SK-N-SH (cell line): ENCODE measurements at regions not wholly inside any gene's neighbourhood (a gene's known extent, or its start where the extent isn't known, plus 50 kb on each side); places are given as distances from the start of the nearest gene placed in this dataset.

ENCODE experiments used
- CTCF ChIA-PET: fragments of 300-600, 350-600 bp; formaldehyde crosslinking; extraction: SDS; loops from one replicate; lab custom pipeline; 2021; lab: Yijun Ruan, JAX
- POLR2A ChIA-PET: fragments of 350-600 bp; sonication (Branson Sonifier 250); formaldehyde crosslinking; extraction: SDS; loops from one replicate; lab custom pipeline; 2020; ENCODE audit warnings: antibody characterized with exemption, inconsistent platforms; lab: Yijun Ruan, JAX
- DNase-seq: peaks from one replicate; pipeline ENCODE4 v3.0.0; 2012
- H2AFZ ChIP-seq: fragments of 200-600 bp; sonication (generic); 2 replicates; pipeline ENCODE4 v1.8.1; 2016; ENCODE audit warnings: antibody characterized with exemption, mild to moderate bottlenecking, low read depth
- H3F3A ChIP-seq: fragments of 200-600 bp; sonication (generic); replicated peaks from 2 replicates; pipeline ENCODE3; 2016; ENCODE audit warnings: antibody characterized with exemption, mild to moderate bottlenecking; ENCODE audit not compliant: insufficient read depth
- H3K27ac ChIP-seq, 2 experiments: fragments of 200-500 bp in 1 of 2; fragments of 200-600 bp in 1 of 2; sonication (Bioruptor generic) in 1 of 2; sonication (generic), shearing (Covaris generic) in 1 of 2; 2 replicates each; pipeline versions ENCODE4 v1.5.1 to v1.6.1; 2014 to 2016; ENCODE audit warnings: low read depth in 2 of 2, inconsistent platforms in 1 of 2, low read length in 1 of 2, mild to moderate bottlenecking in 1 of 2, mixed read lengths in 1 of 2
- H3K27me3 ChIP-seq: fragments of 200-600 bp; sonication (generic), shearing (Covaris generic); 2 replicates; pipeline ENCODE4 v1.6.1; 2016; ENCODE audit warnings: mixed run types; ENCODE audit not compliant: insufficient read depth
- H3K36me3 ChIP-seq, 2 experiments: fragments of 200-500 bp in 1 of 2; fragments of 200-600 bp in 1 of 2; sonication (Bioruptor generic) in 1 of 2; sonication (generic) in 1 of 2; replicated peaks in 1 of 2; 2 replicates each; pipeline versions ENCODE3 to v1.5.1; 2014 to 2016; ENCODE audit warnings: low read length in 1 of 2, mild to moderate bottlenecking in 1 of 2; ENCODE audit not compliant: insufficient read depth in 2 of 2, control insufficient read depth in 1 of 2
- H3K4me1 ChIP-seq, 2 experiments: fragments of 200-500 bp in 1 of 2; fragments of 200-600 bp in 1 of 2; sonication (Bioruptor generic) in 1 of 2; sonication (generic), shearing (Covaris generic) in 1 of 2; 2 replicates each; pipeline versions ENCODE4 v1.5.1 to v1.6.1; 2014 to 2016; ENCODE audit warnings: low read depth in 1 of 2, low read length in 1 of 2, mixed run types in 1 of 2; ENCODE audit not compliant: insufficient read depth in 2 of 2, control insufficient read depth in 1 of 2
- H3K4me2 ChIP-seq: fragments of 200-600 bp; sonication (generic), shearing (Covaris generic); 2 replicates; pipeline ENCODE4 v1.6.1; 2017; ENCODE audit warnings: mixed run types
- H3K4me3 ChIP-seq, 2 experiments: fragments of 200-500 bp in 1 of 2; fragments of 200-600 bp in 1 of 2; sonication (Bioruptor generic) in 1 of 2; sonication (generic), shearing (Covaris generic) in 1 of 2; 2 replicates each; pipeline versions ENCODE4 v1.5.1 to v1.8.1; 2014 to 2016; ENCODE audit warnings: low read depth in 2 of 2, inconsistent platforms in 1 of 2, low read length in 1 of 2, mild to moderate bottlenecking in 1 of 2, mixed read lengths in 1 of 2, moderate library complexity in 1 of 2
- H3K79me2 ChIP-seq: fragments of 200-600 bp; sonication (generic); 2 replicates; pipeline ENCODE4 v1.8.1; 2017; ENCODE audit warnings: mild to moderate bottlenecking; ENCODE audit not compliant: insufficient read depth
- H3K9ac ChIP-seq: fragments of 200-600 bp; sonication (generic); 2 replicates; pipeline ENCODE4 v1.6.1; 2017; ENCODE audit warnings: mixed run types
- H3K9me2 ChIP-seq: fragments of 200-600 bp; sonication (generic); 2 replicates; pipeline ENCODE4 v1.6.1; 2017; ENCODE audit warnings: mixed run types
- H3K9me3 ChIP-seq: fragments of 200-600 bp; sonication (generic); 2 replicates; pipeline ENCODE4 v1.6.1; 2017; ENCODE audit warnings: mixed run types, mild to moderate bottlenecking, moderate library complexity
- H4K20me1 ChIP-seq: fragments of 200-600 bp; sonication (generic); 2 replicates; pipeline ENCODE4 v1.6.1; 2017; ENCODE audit warnings: mild to moderate bottlenecking, mixed run types; ENCODE audit not compliant: insufficient read depth
- ELF1 ChIP-seq: IDR thresholded peaks from 2 replicates; pipeline ENCODE4 v1.4.0; 2012
- EP300 ChIP-seq, 2 experiments: IDR thresholded peaks; 2 replicates each; pipeline versions ENCODE4 v1.4.0 to v1.6.1; 2012; ENCODE audit warnings: borderline replicate concordance in 1 of 2, low read depth in 1 of 2, low read length in 1 of 2
- EZH2phosphoT487 ChIP-seq: fragments of 200-600 bp; sonication (generic); IDR thresholded peaks from 2 replicates; pipeline ENCODE4 v1.6.1; 2017; ENCODE audit warnings: low read depth, mixed run types, mild to moderate bottlenecking, antibody characterized with exemption, moderate library complexity, borderline replicate concordance
- FOSL2 ChIP-seq: IDR thresholded peaks from 2 replicates; pipeline ENCODE4 v1.4.0; 2012; ENCODE audit warnings: low read depth, mild to moderate bottlenecking, moderate library complexity, borderline replicate concordance
- FOXM1 ChIP-seq: IDR thresholded peaks from 2 replicates; pipeline ENCODE4 v1.4.0; 2012; ENCODE audit warnings: low read depth, mild to moderate bottlenecking
- GATA2 ChIP-seq: sonication (generic); formaldehyde crosslinking; IDR thresholded peaks from 2 replicates; pipeline ENCODE4 v1.5.0; 2020; ENCODE audit warnings: mild to moderate bottlenecking, missing genetic modification reagents
- MXI1 ChIP-seq: IDR thresholded peaks from 2 replicates; pipeline ENCODE4 v1.6.1; 2012; ENCODE audit warnings: mild to moderate bottlenecking, low read depth, low read length, improper control_type of control experiment
- RCOR1 ChIP-seq: fragments of 150-350 bp; IDR thresholded peaks from 2 replicates; pipeline ENCODE4 v1.6.1; 2017; ENCODE audit warnings: antibody characterized with exemption, low read length
- YY1 ChIP-seq: IDR thresholded peaks from 2 replicates; pipeline ENCODE4 v1.4.0; 2012; ENCODE audit warnings: low read depth, mild to moderate bottlenecking
- WGBS: methylation state at CpG from one replicate; pipeline ENCODE4 v1.1.6; 2017; ENCODE audit warnings: low lambda C conversion rate; 5-methylcytosine and 5-hydroxymethylcytosine counted together
- TF ChIP-seq, protein P1 (sequence below): IDR thresholded peaks from 2 replicates; pipeline ENCODE4; 2012
- TF ChIP-seq, protein P2 (sequence below): IDR thresholded peaks from 2 replicates; pipeline ENCODE4 v1.4.0; 2012; ENCODE audit warnings: low read depth, borderline replicate concordance
- TF ChIP-seq, protein P3 (sequence below): fragments of 150-350 bp; IDR thresholded peaks from 2 replicates; pipeline ENCODE4 v1.6.1; 2017; ENCODE audit warnings: antibody characterized with exemption, low read length, low read depth, borderline replicate concordance
- TF ChIP-seq, protein P4 (sequence below): IDR thresholded peaks from 2 replicates; pipeline ENCODE4 v1.4.0; 2012; ENCODE audit warnings: low read depth, borderline replicate concordance
- TF ChIP-seq, protein P5 (sequence below): fragments of 150-350 bp; IDR thresholded peaks from 2 replicates; pipeline ENCODE4 v1.6.1; 2016; ENCODE audit warnings: mild to moderate bottlenecking, low read depth, low read length

DNA sequence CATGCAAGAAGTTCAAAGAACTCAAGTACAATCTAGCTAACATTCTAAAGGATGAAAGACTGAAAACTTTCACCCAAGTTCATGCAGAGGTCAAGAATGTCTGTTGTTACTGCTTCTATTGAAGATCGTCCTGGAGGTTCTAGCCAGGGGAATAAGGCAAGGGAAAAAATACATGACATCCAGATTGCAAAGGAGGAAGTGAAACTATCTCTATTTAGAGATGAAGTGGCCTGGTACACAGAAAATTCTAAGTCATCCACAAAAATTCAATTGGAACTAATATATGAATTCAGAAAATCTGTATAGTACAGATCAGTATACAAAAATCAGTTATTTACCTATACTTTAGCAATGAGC, 693.0 kb downstream of the NR2F2 start:
- Histone ChIP-seq H3K4me2 (no peak overlapping the region), H3F3A (no peaks in the 10 kb centered on the region), H3K9me2 (no peaks in the 10 kb centered on the region), H3K4me1 (no peaks in the 10 kb centered on the region), H3K27ac (no peak overlapping the region), H3K36me3 (no peaks in the 10 kb centered on the region), H3K27me3 (no peaks in the 10 kb centered on the region), H3K79me2 (no peaks in the 10 kb centered on the region), H3K9me3 (0 out of 2 replicates have a peak, but pooled peaks cover 6% of the 10 kb centered on the region), H2AFZ (no peak overlapping the region), H3K9ac (no peak overlapping the region), H3K4me3 (no peak overlapping the region), H4K20me1 (no peaks in the 10 kb centered on the region)
- 0% methylated on average over 1 of the region's 1 CpG for WGBS
- no peak for DNase-seq
- ChIA-PET POLR2A (no interaction called here), CTCF (interaction anchor here (0.6 kb wide), 1 partner anchor 12 kb away, joined by 3 read pairs; no protein-coding TSS in a partner anchor)
- no peak for TF ChIP-seq FOSL2
- no peak for TF ChIP-seq MXI1
- TF ChIP-seq, protein P1, sequence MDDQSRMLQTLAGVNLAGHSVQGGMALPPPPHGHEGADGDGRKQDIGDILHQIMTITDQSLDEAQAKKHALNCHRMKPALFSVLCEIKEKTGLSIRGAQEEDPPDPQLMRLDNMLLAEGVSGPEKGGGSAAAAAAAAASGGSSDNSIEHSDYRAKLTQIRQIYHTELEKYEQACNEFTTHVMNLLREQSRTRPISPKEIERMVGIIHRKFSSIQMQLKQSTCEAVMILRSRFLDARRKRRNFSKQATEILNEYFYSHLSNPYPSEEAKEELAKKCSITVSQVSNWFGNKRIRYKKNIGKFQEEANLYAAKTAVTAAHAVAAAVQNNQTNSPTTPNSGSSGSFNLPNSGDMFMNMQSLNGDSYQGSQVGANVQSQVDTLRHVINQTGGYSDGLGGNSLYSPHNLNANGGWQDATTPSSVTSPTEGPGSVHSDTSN = no peak
- no peak for TF ChIP-seq EP300 (IDR thresholded peaks at IDR 0.05; ENCODE audit: borderline replicate concordance in 1 of 2, low read depth in 1 of 2, low read length in 1 of 2)
- TF ChIP-seq, protein P2, sequence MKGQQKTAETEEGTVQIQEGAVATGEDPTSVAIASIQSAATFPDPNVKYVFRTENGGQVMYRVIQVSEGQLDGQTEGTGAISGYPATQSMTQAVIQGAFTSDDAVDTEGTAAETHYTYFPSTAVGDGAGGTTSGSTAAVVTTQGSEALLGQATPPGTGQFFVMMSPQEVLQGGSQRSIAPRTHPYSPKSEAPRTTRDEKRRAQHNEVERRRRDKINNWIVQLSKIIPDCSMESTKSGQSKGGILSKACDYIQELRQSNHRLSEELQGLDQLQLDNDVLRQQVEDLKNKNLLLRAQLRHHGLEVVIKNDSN = no peak
- no peak for TF ChIP-seq EZH2phosphoT487
- TF ChIP-seq, protein P3, sequence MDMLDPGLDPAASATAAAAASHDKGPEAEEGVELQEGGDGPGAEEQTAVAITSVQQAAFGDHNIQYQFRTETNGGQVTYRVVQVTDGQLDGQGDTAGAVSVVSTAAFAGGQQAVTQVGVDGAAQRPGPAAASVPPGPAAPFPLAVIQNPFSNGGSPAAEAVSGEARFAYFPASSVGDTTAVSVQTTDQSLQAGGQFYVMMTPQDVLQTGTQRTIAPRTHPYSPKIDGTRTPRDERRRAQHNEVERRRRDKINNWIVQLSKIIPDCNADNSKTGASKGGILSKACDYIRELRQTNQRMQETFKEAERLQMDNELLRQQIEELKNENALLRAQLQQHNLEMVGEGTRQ = no peak
- no peak for TF ChIP-seq FOXM1
- TF ChIP-seq, protein P4, sequence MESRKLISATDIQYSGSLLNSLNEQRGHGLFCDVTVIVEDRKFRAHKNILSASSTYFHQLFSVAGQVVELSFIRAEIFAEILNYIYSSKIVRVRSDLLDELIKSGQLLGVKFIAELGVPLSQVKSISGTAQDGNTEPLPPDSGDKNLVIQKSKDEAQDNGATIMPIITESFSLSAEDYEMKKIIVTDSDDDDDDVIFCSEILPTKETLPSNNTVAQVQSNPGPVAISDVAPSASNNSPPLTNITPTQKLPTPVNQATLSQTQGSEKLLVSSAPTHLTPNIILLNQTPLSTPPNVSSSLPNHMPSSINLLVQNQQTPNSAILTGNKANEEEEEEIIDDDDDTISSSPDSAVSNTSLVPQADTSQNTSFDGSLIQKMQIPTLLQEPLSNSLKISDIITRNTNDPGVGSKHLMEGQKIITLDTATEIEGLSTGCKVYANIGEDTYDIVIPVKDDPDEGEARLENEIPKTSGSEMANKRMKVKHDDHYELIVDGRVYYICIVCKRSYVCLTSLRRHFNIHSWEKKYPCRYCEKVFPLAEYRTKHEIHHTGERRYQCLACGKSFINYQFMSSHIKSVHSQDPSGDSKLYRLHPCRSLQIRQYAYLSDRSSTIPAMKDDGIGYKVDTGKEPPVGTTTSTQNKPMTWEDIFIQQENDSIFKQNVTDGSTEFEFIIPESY = no peak
- no peak for TF ChIP-seq RCOR1
- no peak for TF ChIP-seq GATA2 (CRISPR knock-in tag)
- TF ChIP-seq, protein P5, sequence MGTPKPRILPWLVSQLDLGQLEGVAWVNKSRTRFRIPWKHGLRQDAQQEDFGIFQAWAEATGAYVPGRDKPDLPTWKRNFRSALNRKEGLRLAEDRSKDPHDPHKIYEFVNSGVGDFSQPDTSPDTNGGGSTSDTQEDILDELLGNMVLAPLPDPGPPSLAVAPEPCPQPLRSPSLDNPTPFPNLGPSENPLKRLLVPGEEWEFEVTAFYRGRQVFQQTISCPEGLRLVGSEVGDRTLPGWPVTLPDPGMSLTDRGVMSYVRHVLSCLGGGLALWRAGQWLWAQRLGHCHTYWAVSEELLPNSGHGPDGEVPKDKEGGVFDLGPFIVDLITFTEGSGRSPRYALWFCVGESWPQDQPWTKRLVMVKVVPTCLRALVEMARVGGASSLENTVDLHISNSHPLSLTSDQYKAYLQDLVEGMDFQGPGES = no peak
- TF ChIP-seq ELF1 = no peak
- TF ChIP-seq YY1 = no peak
